ENCODE measurements at regions not wholly inside any gene's neighbourhood (a gene's known extent, or its start where the extent isn't known, plus 50 kb on each side); places are given as distances from the start of the nearest gene placed in this dataset.

GRCh38 chr4:91829531-91829930 lies 474.2 kb upstream of the GRID2 start:
- Mint-ChIP-seq H3K27ac (no peak overlapping the region), H3K4me3 (no peak overlapping the region), H3K36me3 (peaks cover 23% of the 10 kb centered on the region), H3K27me3 (ENCODE audit: low read depth) (peaks cover 41% of the 10 kb centered on the region), H3K9me3 (peaks cover 46% of the 10 kb centered on the region), H3K4me1 (no peaks in the 10 kb centered on the region)
- ATAC-seq (no peak), DNase-seq (ENCODE audit: low spot score) (no peak)
- ChIA-PET POLR2A (no interaction called here), CTCF (no interaction called here)
- TF ChIP-seq CTCF (IDR thresholded peaks at IDR 0.05), result no peak
- TF ChIP-seq ZNF532 (CRISPR knock-in tag; IDR thresholded peaks at IDR 0.05; ENCODE audit: borderline replicate concordance), result no peak
- TF ChIP-seq, protein P1, sequence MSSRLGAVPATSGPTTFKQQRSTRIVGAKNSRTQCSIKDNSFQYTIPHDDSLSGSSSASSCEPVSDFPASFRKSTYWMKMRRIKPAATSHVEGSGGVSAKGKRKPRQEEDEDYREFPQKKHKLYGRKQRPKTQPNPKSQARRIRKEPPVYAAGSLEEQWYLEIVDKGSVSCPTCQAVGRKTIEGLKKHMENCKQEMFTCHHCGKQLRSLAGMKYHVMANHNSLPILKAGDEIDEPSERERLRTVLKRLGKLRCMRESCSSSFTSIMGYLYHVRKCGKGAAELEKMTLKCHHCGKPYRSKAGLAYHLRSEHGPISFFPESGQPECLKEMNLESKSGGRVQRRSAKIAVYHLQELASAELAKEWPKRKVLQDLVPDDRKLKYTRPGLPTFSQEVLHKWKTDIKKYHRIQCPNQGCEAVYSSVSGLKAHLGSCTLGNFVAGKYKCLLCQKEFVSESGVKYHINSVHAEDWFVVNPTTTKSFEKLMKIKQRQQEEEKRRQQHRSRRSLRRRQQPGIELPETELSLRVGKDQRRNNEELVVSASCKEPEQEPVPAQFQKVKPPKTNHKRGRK (CRISPR knock-in tag; IDR thresholded peaks at IDR 0.05; ENCODE audit: borderline replicate concordance), result no peak
- no peak for TF ChIP-seq ZNF121 (CRISPR knock-in tag; IDR thresholded peaks at IDR 0.05)
- no peak for TF ChIP-seq CREB1 (CRISPR knock-in tag; IDR thresholded peaks at IDR 0.05)
- TF ChIP-seq, protein P2, sequence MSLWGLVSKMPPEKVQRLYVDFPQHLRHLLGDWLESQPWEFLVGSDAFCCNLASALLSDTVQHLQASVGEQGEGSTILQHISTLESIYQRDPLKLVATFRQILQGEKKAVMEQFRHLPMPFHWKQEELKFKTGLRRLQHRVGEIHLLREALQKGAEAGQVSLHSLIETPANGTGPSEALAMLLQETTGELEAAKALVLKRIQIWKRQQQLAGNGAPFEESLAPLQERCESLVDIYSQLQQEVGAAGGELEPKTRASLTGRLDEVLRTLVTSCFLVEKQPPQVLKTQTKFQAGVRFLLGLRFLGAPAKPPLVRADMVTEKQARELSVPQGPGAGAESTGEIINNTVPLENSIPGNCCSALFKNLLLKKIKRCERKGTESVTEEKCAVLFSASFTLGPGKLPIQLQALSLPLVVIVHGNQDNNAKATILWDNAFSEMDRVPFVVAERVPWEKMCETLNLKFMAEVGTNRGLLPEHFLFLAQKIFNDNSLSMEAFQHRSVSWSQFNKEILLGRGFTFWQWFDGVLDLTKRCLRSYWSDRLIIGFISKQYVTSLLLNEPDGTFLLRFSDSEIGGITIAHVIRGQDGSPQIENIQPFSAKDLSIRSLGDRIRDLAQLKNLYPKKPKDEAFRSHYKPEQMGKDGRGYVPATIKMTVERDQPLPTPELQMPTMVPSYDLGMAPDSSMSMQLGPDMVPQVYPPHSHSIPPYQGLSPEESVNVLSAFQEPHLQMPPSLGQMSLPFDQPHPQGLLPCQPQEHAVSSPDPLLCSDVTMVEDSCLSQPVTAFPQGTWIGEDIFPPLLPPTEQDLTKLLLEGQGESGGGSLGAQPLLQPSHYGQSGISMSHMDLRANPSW (CRISPR knock-in tag; conservative IDR thresholded peaks at IDR 0.05; ENCODE audit: low read depth), result no peak
- TF ChIP-seq SP1 (CRISPR knock-in tag; conservative IDR thresholded peaks at IDR 0.05), result no peak
- no peak for TF ChIP-seq CREM (CRISPR knock-in tag; IDR thresholded peaks at IDR 0.05)
- TF ChIP-seq ZNF396 (CRISPR knock-in tag; IDR thresholded peaks at IDR 0.05; ENCODE audit: borderline replicate concordance), result no peak
- no peak for TF ChIP-seq ZNF263 (CRISPR knock-in tag; IDR thresholded peaks at IDR 0.05; ENCODE audit: low read depth)
- TF ChIP-seq AR (CRISPR knock-in tag; IDR thresholded peaks at IDR 0.05), result no peak
- TF ChIP-seq ZNF232 (CRISPR knock-in tag; IDR thresholded peaks at IDR 0.05), result no peak
